HepG2 (cell line): ENCODE measurements at regions not wholly inside any gene's neighbourhood (a gene's known extent, or its start where the extent isn't known, plus 50 kb on each side); places are given as distances from the start of the nearest gene placed in this dataset.

ENCODE experiments used
- ATAC-seq: fragments of 200-7000 bp; cut with Tn5 transposase; 3 replicates; pipeline ENCODE4 v1.9.1; 2020; ENCODE audit warnings: mild to moderate bottlenecking, moderate library complexity
- BruUV-seq: library from RNA; stranded (reverse); fragments of 400-500 nt; replicated peaks from 2 replicates; lab custom pipeline; 2021; lab: Mats Ljungman, UMichigan
- CTCF ChIA-PET: fragments of 300-600 bp; formaldehyde crosslinking; extraction: SDS; loops from one replicate; lab custom pipeline; 2021; ENCODE audit warnings: low total read pairs, inconsistent platforms, low intra/inter-chr PET ratio; lab: Yijun Ruan, JAX
- POLR2A ChIA-PET: fragments of 350-600 bp; sonication (Branson Sonifier 250); formaldehyde crosslinking; loops from one replicate; lab custom pipeline; 2020; ENCODE audit warnings: antibody characterized with exemption, inconsistent platforms; lab: Yijun Ruan, JAX
- DNase-seq: peaks from one replicate; pipeline ENCODE4 v3.0.0-alpha.2; 2015; ENCODE audit warnings: low spot score
- FAIRE-seq: peaks from 3 replicates; lab custom pipeline; 2011; peaks lifted over from hg19 to GRCh38; lab: Jason Lieb, UNC
- H2AFZ ChIP-seq: one replicate; pipeline ENCODE4 v1.6.1; 2011; ENCODE audit warnings: low read length, inconsistent platforms
- H3K27ac ChIP-seq: fragments of 300-600 bp; 3 replicates; pipeline ENCODE4 v1.8.0; 2011; ENCODE audit warnings: mixed run types, mild to moderate bottlenecking, mixed read lengths, low read length, inconsistent platforms; ENCODE audit not compliant: insufficient read depth; ENCODE audit errors: extremely low read length
- H3K27me3 ChIP-seq, 2 experiments: fragments of 200-600 bp in 1 of 2; 2 replicates in 1 of 2; 3 replicates in 1 of 2; pipeline versions ENCODE4 v1.6.0 to v1.8.0; 2011; ENCODE audit warnings: low read length in 2 of 2, mild to moderate bottlenecking in 2 of 2, moderate library complexity in 2 of 2, inconsistent platforms in 1 of 2; ENCODE audit not compliant: insufficient read depth in 2 of 2, control insufficient read depth in 1 of 2
- H3K36me3 ChIP-seq, 2 experiments: fragments of 200-600 bp in 1 of 2; replicated peaks in 1 of 2; 2 replicates in 1 of 2; 3 replicates in 1 of 2; pipeline versions ENCODE4 v1.5.1 to v1.8.0; 2011; ENCODE audit warnings: low read length in 2 of 2, inconsistent platforms in 1 of 2; ENCODE audit not compliant: insufficient read depth in 2 of 2, control insufficient read depth in 1 of 2
- H3K4me1 ChIP-seq: 2 replicates; pipeline ENCODE4 v1.5.1; 2012; ENCODE audit warnings: low read length, inconsistent platforms; ENCODE audit not compliant: insufficient read depth
- H3K4me2 ChIP-seq: 2 replicates; pipeline ENCODE4 v1.6.0; 2011; ENCODE audit warnings: low read depth, low read length, inconsistent platforms
- H3K4me3 ChIP-seq, 3 experiments: fragments of 200-600 bp in 1 of 3; sonication (generic), shearing (Covaris generic) in 1 of 3; replicated peaks in 1 of 3; 2 replicates each; pipeline ENCODE4 v1.5.1; 2011 to 2016; ENCODE audit warnings: low read length in 3 of 3, inconsistent platforms in 2 of 3, low read depth in 2 of 3, mild to moderate bottlenecking in 2 of 3, control low read depth in 1 of 3, mixed read lengths in 1 of 3; ENCODE audit not compliant: insufficient read depth in 1 of 3
- H3K79me2 ChIP-seq: one replicate; pipeline ENCODE4 v1.6.1; 2011; ENCODE audit warnings: low read length, inconsistent platforms; ENCODE audit not compliant: insufficient read depth
- H3K9ac ChIP-seq: 2 replicates; pipeline ENCODE4 v1.6.0; 2011; ENCODE audit warnings: mild to moderate bottlenecking, low read depth, low read length, inconsistent platforms; ENCODE audit not compliant: insufficient read depth
- H3K9me3 ChIP-seq: 2 replicates; pipeline ENCODE4 v1.5.1; 2012; ENCODE audit warnings: mild to moderate bottlenecking, low read length
- H4K20me1 ChIP-seq: 2 replicates; pipeline ENCODE4 v1.6.0; 2011; ENCODE audit warnings: inconsistent platforms, mild to moderate bottlenecking, low read length, moderate library complexity; ENCODE audit not compliant: insufficient read depth
- EEA1 ChIP-seq: sonication (generic); formaldehyde crosslinking; IDR thresholded peaks from 2 replicates; pipeline ENCODE4 v1.5.1; 2020; ENCODE audit warnings: mild to moderate bottlenecking, missing genetic modification reagents, borderline replicate concordance
- GATAD2A ChIP-seq: IDR thresholded peaks from 2 replicates; pipeline ENCODE4 v1.6.1; 2016
- MTF1 ChIP-seq: sonication (generic); formaldehyde crosslinking; IDR thresholded peaks from 2 replicates; pipeline ENCODE4 v1.5.0; 2020; ENCODE audit warnings: missing genetic modification reagents
- NFRKB ChIP-seq: fragments of 450-650 bp; IDR thresholded peaks from 2 replicates; pipeline ENCODE4 v1.6.1; 2017
- TMF1 ChIP-seq: sonication (generic); formaldehyde crosslinking; IDR thresholded peaks from 2 replicates; pipeline ENCODE4 v1.8.1; 2022; ENCODE audit warnings: low read depth, missing genetic modification reagents
- WGBS: methylation state at CpG from one replicate; pipeline ENCODE4 v1.1.6; 2017; ENCODE audit warnings: low lambda C conversion rate; 5-methylcytosine and 5-hydroxymethylcytosine counted together
- in situ Hi-C: cut with HindIII; loops from 2 replicates; pipeline ENCODE4 v1.10.0; 2017; ENCODE audit warnings: low pct_unique_long_range_greater_than_20kb; ENCODE audit not compliant: extremely low pct_ligation_motif_present
- intact Hi-C: fragments of 100-400 bp; cut with micrococcal nuclease; formaldehyde crosslinking; loops from one replicate; pipeline ENCODE4 v1.10.0; 2022; ENCODE audit not compliant: unreplicated experiment
- TF ChIP-seq, protein P1 (sequence below): sonication (generic); formaldehyde crosslinking; IDR thresholded peaks from 2 replicates; pipeline ENCODE4 v1.8.0; 2022; ENCODE audit warnings: mild to moderate bottlenecking, missing genetic modification reagents; ENCODE audit not compliant: insufficient replicate concordance
- TF ChIP-seq, protein P2 (sequence below): sonication (generic); formaldehyde crosslinking; conservative IDR thresholded peaks from 2 replicates; pipeline ENCODE4 v1.4.0; 2020; ENCODE audit warnings: mild to moderate bottlenecking, missing genetic modification reagents, moderate library complexity

DNA sequence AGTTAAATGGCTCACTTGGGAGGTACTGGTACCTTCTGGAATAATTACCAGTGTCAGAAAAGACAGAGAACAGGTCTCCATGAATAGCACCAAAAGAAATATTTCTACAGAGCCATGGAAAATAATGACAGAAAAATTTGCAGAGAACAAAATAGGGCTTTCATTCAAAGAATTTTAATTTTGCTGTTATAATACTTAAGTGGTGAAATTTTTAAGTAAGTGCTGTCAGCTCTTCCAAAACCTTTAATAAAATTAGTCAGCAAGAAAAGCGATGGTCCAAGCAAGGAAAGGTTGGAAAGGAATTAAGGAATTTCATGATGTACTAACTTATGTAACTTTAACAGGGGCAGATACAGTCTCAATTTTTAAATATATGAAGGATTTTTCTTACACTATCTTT is 359.2 kb downstream of the NR2F1-AS1 start (continued):
- TF ChIP-seq, protein P1, sequence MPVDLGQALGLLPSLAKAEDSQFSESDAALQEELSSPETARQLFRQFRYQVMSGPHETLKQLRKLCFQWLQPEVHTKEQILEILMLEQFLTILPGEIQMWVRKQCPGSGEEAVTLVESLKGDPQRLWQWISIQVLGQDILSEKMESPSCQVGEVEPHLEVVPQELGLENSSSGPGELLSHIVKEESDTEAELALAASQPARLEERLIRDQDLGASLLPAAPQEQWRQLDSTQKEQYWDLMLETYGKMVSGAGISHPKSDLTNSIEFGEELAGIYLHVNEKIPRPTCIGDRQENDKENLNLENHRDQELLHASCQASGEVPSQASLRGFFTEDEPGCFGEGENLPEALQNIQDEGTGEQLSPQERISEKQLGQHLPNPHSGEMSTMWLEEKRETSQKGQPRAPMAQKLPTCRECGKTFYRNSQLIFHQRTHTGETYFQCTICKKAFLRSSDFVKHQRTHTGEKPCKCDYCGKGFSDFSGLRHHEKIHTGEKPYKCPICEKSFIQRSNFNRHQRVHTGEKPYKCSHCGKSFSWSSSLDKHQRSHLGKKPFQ (CRISPR knock-in tag) = no peak
- TF ChIP-seq MTF1 (CRISPR knock-in tag) = no peak
- no peak for TF ChIP-seq NFRKB

DNA sequence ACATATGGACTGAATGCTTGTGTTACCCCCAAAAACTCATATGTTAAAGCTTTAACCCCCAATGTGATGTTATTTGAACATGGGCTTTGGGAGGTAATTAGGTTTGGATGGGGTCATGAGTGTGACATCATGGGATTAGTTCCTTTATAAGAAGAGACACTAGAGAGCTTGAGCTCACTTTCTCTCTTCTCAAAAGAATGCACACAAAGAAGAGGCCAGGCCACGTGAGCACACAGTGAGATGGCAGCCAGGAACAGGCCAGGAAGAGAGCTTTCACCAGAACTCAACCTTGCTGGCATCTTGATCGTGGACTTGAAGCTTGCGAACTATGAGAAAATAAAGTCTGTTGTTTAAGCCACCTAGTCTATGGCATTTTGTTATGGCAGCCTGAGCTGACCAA is 360.6 kb downstream of the NR2F1-AS1 start:
- POLR2A ChIA-PET = no interaction called here
- intact Hi-C loops = no loop called here
- H3K27ac ChIP-seq = no peak overlapping the region

More for the DNA sequence above, 360.6 kb downstream of the NR2F1-AS1 start:
- Histone ChIP-seq H3K9me3 (no peaks in the 10 kb centered on the region), H3K4me1 (peaks cover 6% of the 10 kb centered on the region; the same call in 1 of the 2 replicates), H3K36me3 (no peaks in the 10 kb centered on the region), H2AFZ (no peak overlapping the region), H3K27me3 (peaks cover 0 to 1% of the 10 kb centered on the region in 2 experiments; a peak in 1 of 5 replicates), H3K79me2 (no peaks in the 10 kb centered on the region), H3K9ac (no peak overlapping the region), H4K20me1 (no peaks in the 10 kb centered on the region), H3K4me2 (no peak overlapping the region), H3K4me3 (no peak overlapping the region)
- FAIRE-seq = no peak
- in situ Hi-C loops = no loop called here
- no peak for DNase-seq
- CTCF ChIA-PET = no interaction called here
- WGBS = 63% methylated on average over 3 of the region's 3 CpGs
- ATAC-seq = no peak
- TF ChIP-seq EEA1 = no peak
- TF ChIP-seq GATAD2A (CRISPR knock-in tag) = no peak
- TF ChIP-seq TMF1 = no peak
- TF ChIP-seq, protein P2, sequence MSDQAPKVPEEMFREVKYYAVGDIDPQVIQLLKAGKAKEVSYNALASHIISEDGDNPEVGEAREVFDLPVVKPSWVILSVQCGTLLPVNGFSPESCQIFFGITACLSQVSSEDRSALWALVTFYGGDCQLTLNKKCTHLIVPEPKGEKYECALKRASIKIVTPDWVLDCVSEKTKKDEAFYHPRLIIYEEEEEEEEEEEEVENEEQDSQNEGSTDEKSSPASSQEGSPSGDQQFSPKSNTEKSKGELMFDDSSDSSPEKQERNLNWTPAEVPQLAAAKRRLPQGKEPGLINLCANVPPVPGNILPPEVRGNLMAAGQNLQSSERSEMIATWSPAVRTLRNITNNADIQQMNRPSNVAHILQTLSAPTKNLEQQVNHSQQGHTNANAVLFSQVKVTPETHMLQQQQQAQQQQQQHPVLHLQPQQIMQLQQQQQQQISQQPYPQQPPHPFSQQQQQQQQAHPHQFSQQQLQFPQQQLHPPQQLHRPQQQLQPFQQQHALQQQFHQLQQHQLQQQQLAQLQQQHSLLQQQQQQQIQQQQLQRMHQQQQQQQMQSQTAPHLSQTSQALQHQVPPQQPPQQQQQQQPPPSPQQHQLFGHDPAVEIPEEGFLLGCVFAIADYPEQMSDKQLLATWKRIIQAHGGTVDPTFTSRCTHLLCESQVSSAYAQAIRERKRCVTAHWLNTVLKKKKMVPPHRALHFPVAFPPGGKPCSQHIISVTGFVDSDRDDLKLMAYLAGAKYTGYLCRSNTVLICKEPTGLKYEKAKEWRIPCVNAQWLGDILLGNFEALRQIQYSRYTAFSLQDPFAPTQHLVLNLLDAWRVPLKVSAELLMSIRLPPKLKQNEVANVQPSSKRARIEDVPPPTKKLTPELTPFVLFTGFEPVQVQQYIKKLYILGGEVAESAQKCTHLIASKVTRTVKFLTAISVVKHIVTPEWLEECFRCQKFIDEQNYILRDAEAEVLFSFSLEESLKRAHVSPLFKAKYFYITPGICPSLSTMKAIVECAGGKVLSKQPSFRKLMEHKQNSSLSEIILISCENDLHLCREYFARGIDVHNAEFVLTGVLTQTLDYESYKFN = no peak
- BruUV-seq = no TSS peak
